ENCODE measurements at regions not wholly inside any gene's neighbourhood (a gene's known extent, or its start where the extent isn't known, plus 50 kb on each side); places are given as distances from the start of the nearest gene placed in this dataset.

DNA sequence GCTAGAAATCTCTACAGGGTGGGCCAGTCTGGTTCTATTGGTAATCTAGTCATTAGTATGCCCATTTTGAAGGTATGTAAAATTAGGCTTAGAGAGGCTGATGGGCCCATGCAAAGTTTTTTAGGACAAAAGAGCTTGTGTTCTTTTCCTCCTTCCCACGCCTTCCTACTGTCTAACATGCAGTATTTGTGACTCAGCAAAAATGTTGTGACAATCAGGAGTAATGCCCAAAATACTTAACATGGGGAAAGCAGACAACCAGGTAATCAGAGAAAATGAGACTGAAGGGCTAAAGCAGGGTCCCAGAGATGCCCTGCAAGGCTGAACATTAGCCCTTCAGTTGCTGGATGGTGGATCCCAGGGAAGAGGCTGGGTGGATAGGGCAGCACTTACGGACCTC is 437.9 kb downstream of the BCL11B start:
- DNase-seq (ENCODE audit: low spot score), result no peak

GRCh38 chr14:98835051-98835824 is 436.8 kb downstream of the BCL11B start:
- no peak for DNase-seq (ENCODE audit: low spot score)

GRCh38 chr14:98835825-98836100 is 436.2 kb downstream of the BCL11B start:
- DNase-seq (ENCODE audit: low spot score), result no peak

GRCh38 chr14:98840091-98840490 is 431.9 kb downstream of the BCL11B start:
- DNase-seq (ENCODE audit: low spot score), result no peak

GRCh38 chr14:98840511-98840910 is 431.5 kb downstream of the BCL11B start:
- no peak for DNase-seq (ENCODE audit: low spot score)

- no peak for DNase-seq (ENCODE audit: low spot score)
These were observed 427.5 kb downstream of the BCL11B start for GRCh38 chr14:98844456-98844855.

DNA sequence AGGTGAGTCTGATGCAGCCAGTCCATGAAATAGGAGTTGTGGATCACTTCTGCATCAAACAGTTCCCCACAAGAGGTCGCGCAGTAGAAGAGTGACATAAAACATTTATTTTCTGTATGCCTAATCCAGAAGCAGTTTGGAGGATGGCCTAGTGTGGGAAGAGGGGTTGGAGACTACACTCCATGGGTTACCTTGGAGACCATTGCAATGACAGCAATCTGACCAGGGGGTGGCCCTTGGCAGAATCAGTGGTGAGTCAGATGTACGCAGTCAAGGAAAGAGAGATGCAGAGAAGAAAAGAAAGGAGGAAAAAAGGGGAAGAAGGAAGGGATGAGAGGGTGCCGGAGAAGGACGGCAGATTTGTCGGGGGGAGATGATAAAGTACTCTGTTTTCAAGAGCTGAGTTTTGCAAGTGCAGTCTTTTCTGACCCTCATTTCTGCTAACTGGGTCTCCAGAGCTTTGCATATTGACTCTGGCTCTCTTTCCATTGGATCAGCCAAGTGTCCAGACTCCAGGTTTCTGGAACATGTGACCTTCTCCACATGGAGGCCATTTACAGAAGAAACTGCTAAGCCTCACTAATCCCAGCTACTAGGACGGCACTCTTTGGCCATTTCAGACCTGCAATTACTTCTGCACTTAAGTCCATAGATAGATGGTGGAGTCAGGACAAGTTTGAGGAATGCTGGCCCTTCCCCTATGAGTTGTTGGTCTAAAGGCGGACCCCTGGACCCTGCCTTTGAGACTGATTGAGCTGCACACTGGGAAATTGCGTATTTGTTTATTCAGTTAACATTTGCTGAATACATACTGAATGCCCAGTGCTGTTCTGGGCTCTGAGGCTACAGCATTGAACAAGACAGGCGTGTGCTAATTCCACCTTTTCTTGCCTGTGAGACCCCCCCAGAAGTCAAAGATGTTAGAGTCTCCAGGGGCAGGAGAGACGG is 424.2 kb downstream of the BCL11B start:
- no peak for DNase-seq (ENCODE audit: low spot score)

DNA sequence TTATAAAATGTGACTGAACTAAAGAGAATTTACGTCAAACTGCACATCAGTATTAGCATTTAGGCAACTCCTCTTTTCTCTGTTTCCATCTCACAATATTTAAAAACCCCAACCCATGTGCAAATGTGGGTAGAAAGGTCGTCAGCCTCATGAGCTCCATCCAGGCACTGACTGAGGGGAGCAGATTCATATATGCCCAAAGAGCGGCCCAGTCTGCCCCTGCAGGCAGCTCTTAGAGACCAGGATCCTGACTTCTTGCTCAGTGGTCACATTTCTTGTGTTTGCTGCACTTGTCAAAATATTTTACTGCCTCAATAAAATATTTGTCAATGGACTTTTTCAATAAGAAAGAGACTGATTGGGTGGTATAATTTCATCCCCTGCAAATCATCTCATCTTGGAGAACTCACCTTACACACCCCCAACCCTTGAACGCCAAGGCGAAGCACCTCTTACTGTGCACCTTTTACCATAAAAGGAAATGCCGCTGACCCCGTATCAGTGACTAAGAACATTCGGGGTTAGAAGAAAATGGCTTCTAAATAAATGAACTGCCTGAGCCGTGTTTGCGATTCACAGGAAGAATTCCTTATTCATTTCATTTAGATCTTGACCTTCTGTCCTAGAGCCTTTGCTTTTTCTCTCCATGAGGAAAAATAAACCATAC is 418.8 kb downstream of the BCL11B start:
- DNase-seq (ENCODE audit: low spot score), result no peak

GRCh38 chr14:98855926-98856715 is 415.9 kb downstream of the BCL11B start:
- no peak for DNase-seq (ENCODE audit: low spot score)

DNA sequence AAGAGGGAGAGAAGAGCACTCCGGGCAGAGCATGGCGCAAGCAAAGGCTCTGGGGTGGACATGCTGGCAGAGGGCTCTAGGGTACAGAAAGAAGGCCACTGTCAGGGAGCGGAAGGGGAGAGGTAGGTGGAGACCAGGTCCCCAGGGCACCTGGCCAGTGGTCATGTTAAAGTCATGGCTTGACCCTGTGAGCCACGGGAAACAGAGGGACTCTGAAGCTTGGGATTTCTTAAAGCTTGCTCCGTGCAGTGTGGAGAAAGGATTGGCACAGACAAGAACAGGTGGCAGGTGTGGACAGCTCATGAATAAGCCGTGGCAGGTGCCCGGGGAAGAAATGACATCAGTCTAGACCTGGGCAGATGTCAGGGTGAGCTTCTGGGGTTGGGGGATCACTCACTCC is 413.8 kb downstream of the BCL11B start:
- DNase-seq (ENCODE audit: low spot score), result no peak

DNA sequence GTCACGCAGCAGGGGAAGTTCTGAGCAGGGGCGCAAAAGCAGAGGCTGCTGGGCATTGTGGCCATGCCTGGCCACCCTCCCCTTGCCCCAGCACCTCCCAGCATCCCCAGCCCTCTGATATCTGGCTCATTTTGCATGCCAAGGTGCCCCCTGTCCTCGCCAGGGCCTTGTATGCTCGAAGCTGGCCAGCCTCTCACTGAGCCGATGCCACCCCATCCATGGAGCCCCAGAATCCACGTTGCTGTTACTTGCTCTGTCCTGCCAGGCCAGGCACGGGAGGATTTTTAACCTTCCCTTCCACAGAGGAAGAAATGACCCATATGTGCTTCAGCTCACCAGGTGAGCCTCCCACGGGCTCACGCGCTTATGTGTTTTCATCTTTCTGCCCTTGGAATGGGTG is 413.4 kb downstream of the BCL11B start:
- no peak for DNase-seq (ENCODE audit: low spot score)

- DNase-seq (ENCODE audit: low spot score), result no peak
These were observed 412.7 kb downstream of the BCL11B start for GRCh38 chr14:98859301-98859700.

- no peak for DNase-seq (ENCODE audit: low spot score)
These were observed 407.8 kb downstream of the BCL11B start for GRCh38 chr14:98864211-98864610.

GRCh38 chr14:98867146-98867545 is 404.9 kb downstream of the BCL11B start:
- DNase-seq (ENCODE audit: low spot score), result no peak

GRCh38 chr14:98867726-98868125 is 404.3 kb downstream of the BCL11B start:
- DNase-seq (ENCODE audit: low spot score), result no peak

DNA sequence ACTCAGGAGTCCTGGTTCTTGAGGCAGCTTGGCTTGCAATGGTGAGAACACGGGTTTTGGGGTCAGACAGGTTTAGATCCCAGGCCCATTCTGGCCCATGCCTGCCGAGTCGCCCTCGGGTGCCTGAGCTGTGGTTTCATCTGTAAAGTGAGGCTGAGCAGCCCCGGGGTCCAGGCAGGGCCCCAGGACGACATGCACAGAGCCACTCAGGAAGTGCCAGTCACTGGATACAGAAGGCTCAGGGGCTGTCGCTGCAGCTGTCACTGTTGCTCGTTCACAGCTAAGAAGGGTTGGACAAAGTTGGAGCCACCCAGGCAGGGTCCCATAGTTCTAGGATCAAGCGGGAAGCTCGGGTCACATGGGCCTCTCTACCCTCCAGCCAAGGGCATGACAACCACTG is 403.1 kb downstream of the BCL11B start:
- DNase-seq (ENCODE audit: low spot score), result no peak

DNA sequence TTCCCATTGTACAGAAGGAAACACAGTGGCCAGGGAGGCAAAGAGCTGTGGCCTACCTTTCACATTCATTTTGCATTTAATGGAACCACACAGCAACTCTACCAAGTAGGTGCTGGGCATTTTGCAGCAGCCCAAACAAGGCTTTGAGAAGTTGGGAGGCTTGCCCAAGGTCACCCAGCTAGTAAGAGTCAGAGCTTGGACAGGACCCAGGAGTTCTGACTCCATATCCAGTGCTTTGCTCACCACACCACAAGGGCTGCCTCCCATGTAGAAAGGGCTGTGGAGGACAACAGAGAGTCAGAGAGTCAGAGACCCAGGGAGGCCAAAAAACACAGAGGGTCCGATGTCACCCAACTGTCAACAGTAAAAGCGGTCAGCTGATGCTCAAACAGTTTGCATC is 400.2 kb downstream of the BCL11B start:
- no peak for DNase-seq (ENCODE audit: low spot score)

- no peak for DNase-seq (ENCODE audit: low spot score)
These were observed 394.9 kb downstream of the BCL11B start for GRCh38 chr14:98877065-98877464.

DNA sequence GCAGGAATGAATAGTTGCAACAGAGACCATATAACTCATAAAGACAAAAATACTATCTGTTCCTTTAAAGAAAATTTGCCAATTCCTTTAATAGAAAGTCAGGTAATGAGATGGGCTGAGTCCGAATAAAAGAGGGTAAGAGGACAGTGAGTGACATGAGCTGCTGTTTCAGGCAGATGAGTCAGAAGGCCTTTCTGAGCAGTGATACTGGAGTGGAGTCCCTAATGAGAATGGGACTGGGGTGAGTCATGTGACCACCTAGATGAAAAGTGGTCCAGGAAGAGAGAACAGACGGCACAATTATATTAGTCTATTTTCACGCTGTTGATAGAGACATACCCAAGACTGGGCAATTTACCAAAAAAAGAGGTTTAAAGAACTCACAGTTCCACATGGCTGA is 393.7 kb downstream of the BCL11B start:
- no peak for DNase-seq (ENCODE audit: low spot score)

DNA sequence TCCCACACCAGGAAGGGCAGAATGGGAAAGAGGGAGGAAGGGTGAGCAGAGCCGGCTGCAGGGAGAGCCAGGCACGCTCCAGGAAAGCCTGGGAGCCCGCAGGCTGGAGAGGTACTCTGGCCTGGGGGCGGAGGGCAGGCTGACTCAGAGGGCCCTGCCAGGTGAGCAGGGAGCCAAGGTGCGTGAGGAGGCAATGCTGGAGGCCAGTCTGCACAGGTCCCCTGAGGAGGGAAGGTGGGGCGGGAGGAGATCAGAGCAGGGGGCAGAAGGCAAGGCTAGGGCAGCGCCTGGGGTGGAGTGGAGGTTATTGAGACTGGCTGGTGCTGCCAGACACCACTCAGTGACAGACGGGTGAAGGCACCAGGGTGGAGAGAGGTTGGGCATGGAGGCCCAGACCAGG is 385.0 kb downstream of the BCL11B start:
- DNase-seq (ENCODE audit: low spot score), result no peak

DNA sequence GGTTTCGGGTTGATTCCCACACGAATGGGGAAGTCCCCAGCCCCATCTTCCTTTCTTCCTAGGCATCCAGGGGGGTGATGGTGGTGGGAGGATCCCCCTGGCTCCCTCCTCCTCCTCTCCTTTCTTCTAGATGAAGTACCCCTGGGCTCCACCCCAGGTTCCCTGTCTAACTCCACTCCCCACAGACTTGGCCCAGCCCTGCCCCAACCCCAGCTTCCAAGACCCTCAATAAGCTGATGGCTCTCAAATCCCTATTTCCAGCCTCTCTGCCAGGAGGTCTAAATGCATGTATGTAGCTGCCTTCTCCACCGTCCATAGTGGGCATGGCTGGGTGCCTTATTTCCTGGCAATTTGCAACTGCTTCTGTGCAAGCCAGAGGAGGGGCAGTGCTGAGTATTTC is 383.7 kb downstream of the BCL11B start:
- no peak for DNase-seq (ENCODE audit: low spot score)

Data from AG08396 (cell line).